ENCODE measurements at regions not wholly inside any gene's neighbourhood (a gene's known extent, or its start where the extent isn't known, plus 50 kb on each side); places are given as distances from the start of the nearest gene placed in this dataset.

DNA sequence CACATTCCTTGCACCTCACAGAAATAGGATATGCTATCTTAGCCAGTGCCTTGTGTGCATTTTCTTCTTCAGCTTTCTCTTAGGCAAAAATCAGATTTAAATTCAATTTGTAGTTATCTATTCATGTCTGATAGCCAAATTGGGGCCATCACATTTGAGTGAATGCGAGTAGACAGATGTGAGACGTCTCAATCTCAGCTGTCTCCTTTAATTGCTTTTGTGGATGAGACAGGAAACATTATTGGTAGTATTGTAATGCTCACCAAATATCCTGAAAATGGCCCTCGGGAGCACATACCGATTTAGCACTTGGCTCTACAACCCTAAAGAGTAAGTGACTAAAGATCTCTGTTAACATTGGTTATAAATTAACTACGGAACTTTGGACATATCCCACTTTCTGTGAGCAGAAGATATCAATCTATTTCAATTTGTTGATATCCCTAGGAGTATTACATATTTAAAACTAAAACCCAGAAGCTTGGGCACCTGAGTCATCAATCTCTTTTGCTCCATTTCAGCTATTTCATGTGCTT, 1012.5 kb upstream of the TMEM132C start:
- no peak for TF ChIP-seq CTCF (conservative IDR thresholded peaks at IDR 0.05)
- no peak for TF ChIP-seq ZFX (IDR thresholded peaks at IDR 0.05)
- H3K27ac ChIP-seq = no peak overlapping the region

GRCh38 chr12:127257366-127257935, 1009.5 kb upstream of the TMEM132C start:
- TF ChIP-seq ZFX (IDR thresholded peaks at IDR 0.05) = no peak
- TF ChIP-seq CTCF (conservative IDR thresholded peaks at IDR 0.05) = no peak
- no peak overlapping the region for H3K27ac ChIP-seq

DNA sequence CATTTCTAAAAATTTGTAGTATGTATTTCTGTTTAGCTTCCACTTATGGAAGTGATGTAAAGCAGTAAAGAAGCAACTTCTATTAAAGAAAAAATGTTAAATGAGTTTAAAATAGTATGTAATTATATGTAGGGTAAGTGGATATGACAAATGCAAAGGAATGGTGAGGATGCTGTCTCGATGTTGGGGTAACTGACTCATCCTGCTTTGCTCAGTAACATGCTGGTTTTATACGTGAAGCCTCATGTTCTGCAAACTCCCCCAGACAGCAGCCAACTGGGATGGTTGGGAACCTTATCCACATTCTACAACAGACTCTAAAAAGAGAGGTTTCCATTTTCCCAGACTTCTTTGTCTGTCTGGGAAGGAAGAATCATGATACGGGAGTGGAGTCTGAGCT, 1006.4 kb upstream of the TMEM132C start:
- no peak overlapping the region for H3K27ac ChIP-seq
- TF ChIP-seq ZFX (IDR thresholded peaks at IDR 0.05) (no peak), CTCF (conservative IDR thresholded peaks at IDR 0.05) (no peak)

- no peak overlapping the region for H3K27ac ChIP-seq
- TF ChIP-seq ZFX (IDR thresholded peaks at IDR 0.05) (no peak), CTCF (conservative IDR thresholded peaks at IDR 0.05) (no peak)
These were observed 1006.0 kb upstream of the TMEM132C start for GRCh38 chr12:127260999-127261398.

DNA sequence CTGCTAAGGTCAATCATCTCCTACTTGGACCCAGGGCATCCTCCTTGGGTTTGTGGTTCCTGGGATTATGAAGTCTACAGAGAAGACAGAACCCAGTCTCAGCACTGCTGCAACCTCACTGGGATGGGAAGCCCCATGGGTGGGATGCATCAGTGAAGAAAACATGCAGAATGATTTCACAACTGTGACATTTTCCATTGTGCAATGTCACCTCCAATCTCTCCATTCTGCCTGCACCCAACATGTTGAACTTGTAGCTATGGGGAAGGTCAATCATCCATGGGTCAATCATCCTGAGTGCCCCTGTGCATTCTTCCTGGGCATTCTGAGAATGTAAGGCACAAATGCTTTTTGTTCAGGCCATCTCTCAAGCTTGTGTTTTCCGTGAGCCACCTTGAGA, 1004.4 kb upstream of the TMEM132C start:
- TF ChIP-seq ZFX (IDR thresholded peaks at IDR 0.05) = no peak
- no peak for TF ChIP-seq CTCF (conservative IDR thresholded peaks at IDR 0.05)
- H3K27ac ChIP-seq = no peak overlapping the region

DNA sequence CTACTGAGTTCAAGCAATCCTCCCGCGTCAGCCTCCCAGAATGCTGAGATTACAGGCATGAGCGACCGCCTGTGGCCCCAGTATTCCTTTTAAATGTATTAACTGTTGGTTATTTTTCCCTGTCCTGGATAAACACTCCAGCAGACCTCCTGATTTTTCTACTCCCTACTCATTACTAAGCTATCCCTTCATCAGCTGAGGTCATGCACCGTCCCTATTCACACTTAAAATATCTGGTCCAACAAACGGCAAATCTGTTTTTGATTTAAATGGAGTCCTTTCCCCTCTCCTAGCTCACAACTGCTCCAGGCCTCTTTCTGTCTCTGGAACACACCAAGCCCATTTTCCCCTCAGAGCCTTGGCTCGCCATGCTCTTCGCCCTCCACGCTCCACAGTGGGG, 1003.3 kb upstream of the TMEM132C start:
- no peak overlapping the region for H3K27ac ChIP-seq
- TF ChIP-seq CTCF (conservative IDR thresholded peaks at IDR 0.05) (no peak), ZFX (IDR thresholded peaks at IDR 0.05) (no peak)

GRCh38 chr12:127267128-127267527, 999.8 kb upstream of the TMEM132C start:
- no peak overlapping the region for H3K27ac ChIP-seq
- TF ChIP-seq ZFX (IDR thresholded peaks at IDR 0.05) (no peak), CTCF (conservative IDR thresholded peaks at IDR 0.05) (no peak)
